ENCODE measurements at regions not wholly inside any gene's neighbourhood (a gene's known extent, or its start where the extent isn't known, plus 50 kb on each side); places are given as distances from the start of the nearest gene placed in this dataset.

DNA sequence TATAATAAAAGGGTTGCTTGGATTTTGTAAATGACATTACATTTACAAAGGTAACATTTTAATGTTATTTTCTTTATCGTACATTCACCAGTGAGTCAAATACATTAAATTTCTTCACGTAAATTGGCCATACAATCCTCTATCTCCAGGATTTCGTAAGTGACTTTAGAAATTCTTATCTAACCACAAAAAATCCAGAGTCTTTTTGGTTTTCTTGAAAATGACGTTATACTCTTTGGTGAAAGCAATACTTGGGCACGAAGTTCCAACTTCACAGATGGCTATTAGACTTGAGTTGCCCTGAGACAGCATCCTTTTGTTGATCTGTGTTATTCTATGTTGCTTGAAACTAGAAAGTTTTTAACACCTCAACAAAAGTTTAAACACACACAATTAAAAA, 87.4 kb upstream of the CDH10 start:
- TF ChIP-seq, protein P1, sequence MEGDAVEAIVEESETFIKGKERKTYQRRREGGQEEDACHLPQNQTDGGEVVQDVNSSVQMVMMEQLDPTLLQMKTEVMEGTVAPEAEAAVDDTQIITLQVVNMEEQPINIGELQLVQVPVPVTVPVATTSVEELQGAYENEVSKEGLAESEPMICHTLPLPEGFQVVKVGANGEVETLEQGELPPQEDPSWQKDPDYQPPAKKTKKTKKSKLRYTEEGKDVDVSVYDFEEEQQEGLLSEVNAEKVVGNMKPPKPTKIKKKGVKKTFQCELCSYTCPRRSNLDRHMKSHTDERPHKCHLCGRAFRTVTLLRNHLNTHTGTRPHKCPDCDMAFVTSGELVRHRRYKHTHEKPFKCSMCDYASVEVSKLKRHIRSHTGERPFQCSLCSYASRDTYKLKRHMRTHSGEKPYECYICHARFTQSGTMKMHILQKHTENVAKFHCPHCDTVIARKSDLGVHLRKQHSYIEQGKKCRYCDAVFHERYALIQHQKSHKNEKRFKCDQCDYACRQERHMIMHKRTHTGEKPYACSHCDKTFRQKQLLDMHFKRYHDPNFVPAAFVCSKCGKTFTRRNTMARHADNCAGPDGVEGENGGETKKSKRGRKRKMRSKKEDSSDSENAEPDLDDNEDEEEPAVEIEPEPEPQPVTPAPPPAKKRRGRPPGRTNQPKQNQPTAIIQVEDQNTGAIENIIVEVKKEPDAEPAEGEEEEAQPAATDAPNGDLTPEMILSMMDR (IDR thresholded peaks at IDR 0.05; ENCODE audit: insufficient read depth in 1 of 2, low read depth in 1 of 2, low read length in 1 of 2, severe bottlenecking in 1 of 2, unreplicated experiment in 1 of 2) = no peak

DNA sequence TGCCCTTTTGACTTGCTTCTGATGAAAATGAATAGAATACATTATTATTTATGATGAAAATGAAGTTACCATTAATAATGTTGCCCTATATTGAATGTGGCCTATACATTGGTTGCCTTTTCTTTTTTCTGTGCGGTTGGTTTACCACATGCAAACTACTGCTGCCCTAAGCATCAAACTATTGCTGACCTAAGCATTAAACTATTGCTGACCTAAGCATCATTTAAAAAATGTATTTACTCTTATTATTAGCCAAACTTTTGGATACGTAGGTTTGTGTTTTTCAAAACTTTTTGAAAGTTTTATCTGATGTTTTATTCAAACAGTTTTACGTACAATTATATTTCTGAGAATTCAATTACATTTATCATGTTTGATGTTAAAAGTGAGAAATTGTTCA, 76.0 kb upstream of the CDH10 start:
- Mint-ChIP-seq H3K9me3 (ENCODE audit: unreplicated experiment) (no peaks in the 10 kb centered on the region), H3K36me3 (ENCODE audit: insufficient read depth, unreplicated experiment) (no peaks in the 10 kb centered on the region)
- TF ChIP-seq, protein P1 (IDR thresholded peaks at IDR 0.05; ENCODE audit: insufficient read depth in 1 of 2, low read depth in 1 of 2, low read length in 1 of 2, severe bottlenecking in 1 of 2, unreplicated experiment in 1 of 2) = no peak

More for the DNA sequence above, 87.4 kb upstream of the CDH10 start:
- no peak overlapping the region for H3K4me3 ChIP-seq (ENCODE audit: low read depth, low read length)
- DNase-seq = no peak
- H3K9me3 ChIP-seq = no peaks in the 10 kb centered on the region
- Mint-ChIP-seq H3K36me3 (ENCODE audit: insufficient read depth, unreplicated experiment) (no peaks in the 10 kb centered on the region), H3K4me3 (ENCODE audit: unreplicated experiment) (no peak overlapping the region), H3K27ac (ENCODE audit: unreplicated experiment) (no peak overlapping the region), H3K9me3 (ENCODE audit: unreplicated experiment) (no peaks in the 10 kb centered on the region), H3K27me3 (ENCODE audit: insufficient read depth, unreplicated experiment) (peaks cover 8% of the 10 kb centered on the region), H3K4me1 (ENCODE audit: low read depth, unreplicated experiment) (no peaks in the 10 kb centered on the region)
- ChIA-PET POLR2A (no interaction called here), CTCF (no interaction called here)
- intact Hi-C loops (cut with micrococcal nuclease; ENCODE audit: unreplicated experiment) = no loop called here
- no peaks in the 10 kb centered on the region for H3K4me1 ChIP-seq
- no TSS peak for BruUV-seq (replicated peaks)
- no peaks in the 10 kb centered on the region for H3K27me3 ChIP-seq (replicated peaks; ENCODE audit: control insufficient read depth, insufficient read depth, low read length)
- no peaks in the 10 kb centered on the region for H3K36me3 ChIP-seq (ENCODE audit: control insufficient read depth, insufficient read depth, low read length)

DNA sequence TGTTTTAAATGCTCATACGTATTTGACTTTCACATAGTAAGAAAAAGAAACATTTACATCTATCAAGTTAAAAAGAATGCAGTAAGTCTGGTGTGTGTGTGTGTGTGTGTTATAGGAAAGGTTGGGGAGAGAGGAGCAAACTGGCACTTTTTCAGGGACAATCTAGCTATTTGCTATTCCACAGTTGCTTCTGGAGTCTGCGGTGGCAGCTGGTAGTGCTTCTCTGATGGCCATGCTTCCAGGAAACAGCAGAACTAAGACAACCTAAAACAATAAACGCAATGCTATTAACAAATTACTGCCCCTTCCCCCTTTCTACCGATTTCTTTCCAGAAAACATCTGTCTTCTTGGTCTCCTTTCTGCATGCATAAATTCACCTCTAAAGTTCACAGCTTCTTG, 70.0 kb upstream of the CDH10 start:
- Mint-ChIP-seq H3K9me3 (ENCODE audit: unreplicated experiment) (no peaks in the 10 kb centered on the region), H3K4me1 (ENCODE audit: low read depth, unreplicated experiment) (no peaks in the 10 kb centered on the region), H3K4me3 (ENCODE audit: unreplicated experiment) (no peak overlapping the region), H3K27me3 (ENCODE audit: insufficient read depth, unreplicated experiment) (no peaks in the 10 kb centered on the region), H3K27ac (ENCODE audit: unreplicated experiment) (no peak overlapping the region), H3K36me3 (ENCODE audit: insufficient read depth, unreplicated experiment) (no peaks in the 10 kb centered on the region)
- H3K4me3 ChIP-seq (ENCODE audit: low read depth, low read length) = no peak overlapping the region
- ChIA-PET POLR2A (no interaction called here), CTCF (no interaction called here)
- no peaks in the 10 kb centered on the region for H3K4me1 ChIP-seq
- no peaks in the 10 kb centered on the region for H3K9me3 ChIP-seq
- TF ChIP-seq, protein P1 (IDR thresholded peaks at IDR 0.05; ENCODE audit: insufficient read depth in 1 of 2, low read depth in 1 of 2, low read length in 1 of 2, severe bottlenecking in 1 of 2, unreplicated experiment in 1 of 2) = no peak
- no peaks in the 10 kb centered on the region for H3K27me3 ChIP-seq (replicated peaks; ENCODE audit: control insufficient read depth, insufficient read depth, low read length)
- no peak for DNase-seq
- intact Hi-C loops (cut with micrococcal nuclease; ENCODE audit: unreplicated experiment) = no loop called here
- H3K36me3 ChIP-seq (ENCODE audit: control insufficient read depth, insufficient read depth, low read length) = no peaks in the 10 kb centered on the region
- BruUV-seq (replicated peaks) = no TSS peak

More for the DNA sequence above, 76.0 kb upstream of the CDH10 start:
- Mint-ChIP-seq H3K27ac (ENCODE audit: unreplicated experiment) (no peak overlapping the region), H3K4me1 (ENCODE audit: low read depth, unreplicated experiment) (no peaks in the 10 kb centered on the region), H3K27me3 (ENCODE audit: insufficient read depth, unreplicated experiment) (no peaks in the 10 kb centered on the region), H3K4me3 (ENCODE audit: unreplicated experiment) (no peak overlapping the region)
- ChIA-PET POLR2A (no interaction called here), CTCF (no interaction called here)
- DNase-seq = no peak
- Histone ChIP-seq H3K36me3 (ENCODE audit: control insufficient read depth, insufficient read depth, low read length) (no peaks in the 10 kb centered on the region), H3K27me3 (replicated peaks; ENCODE audit: control insufficient read depth, insufficient read depth, low read length) (no peaks in the 10 kb centered on the region), H3K4me1 (no peaks in the 10 kb centered on the region), H3K9me3 (no peaks in the 10 kb centered on the region), H3K4me3 (ENCODE audit: low read depth, low read length) (no peak overlapping the region)
- BruUV-seq (replicated peaks) = no TSS peak
- intact Hi-C loops (cut with micrococcal nuclease; ENCODE audit: unreplicated experiment) = no loop called here
